GM18873 (cell line): ENCODE measurements at regions not wholly inside any gene's neighbourhood (a gene's known extent, or its start where the extent isn't known, plus 50 kb on each side); places are given as distances from the start of the nearest gene placed in this dataset.

Experiments
- ATAC-seq: cut with Tn5 transposase; IDR thresholded peaks from one replicate; pipeline ENCODE4 v1.9.1; 2021; ENCODE audit warnings: mild to moderate bottlenecking, moderate library complexity, moderate number of reproducible peaks; ENCODE audit not compliant: unreplicated experiment, low FRiP score

GRCh38 chr16:13540771-13541170 is 379.2 kb upstream of the ERCC4 start:
- ATAC-seq, result no peak

DNA sequence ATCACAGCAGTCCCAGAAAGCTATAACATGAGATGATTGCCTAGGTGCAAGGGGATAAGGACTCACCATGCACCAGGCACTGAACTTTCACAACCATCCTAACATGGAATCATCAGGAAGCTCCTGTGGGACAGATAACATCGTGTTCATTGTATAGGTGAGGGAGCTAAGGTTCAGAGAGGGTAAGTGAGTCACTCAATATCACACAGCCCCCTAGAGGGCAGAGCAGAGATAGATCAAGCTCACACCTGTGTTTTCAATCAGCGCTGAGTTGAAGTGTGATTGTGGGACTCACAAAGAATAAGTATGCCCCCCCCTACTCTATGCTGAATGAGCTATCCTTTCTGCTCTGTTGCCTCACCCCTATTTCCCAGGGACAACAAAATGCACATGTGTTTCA is 377.7 kb upstream of the ERCC4 start:
- no peak for ATAC-seq

- ATAC-seq, result no peak
These were observed 376.1 kb upstream of the ERCC4 start for GRCh38 chr16:13543850-13544249.

- ATAC-seq, result no peak
These were observed 374.7 kb upstream of the ERCC4 start for GRCh38 chr16:13545271-13545670.

DNA sequence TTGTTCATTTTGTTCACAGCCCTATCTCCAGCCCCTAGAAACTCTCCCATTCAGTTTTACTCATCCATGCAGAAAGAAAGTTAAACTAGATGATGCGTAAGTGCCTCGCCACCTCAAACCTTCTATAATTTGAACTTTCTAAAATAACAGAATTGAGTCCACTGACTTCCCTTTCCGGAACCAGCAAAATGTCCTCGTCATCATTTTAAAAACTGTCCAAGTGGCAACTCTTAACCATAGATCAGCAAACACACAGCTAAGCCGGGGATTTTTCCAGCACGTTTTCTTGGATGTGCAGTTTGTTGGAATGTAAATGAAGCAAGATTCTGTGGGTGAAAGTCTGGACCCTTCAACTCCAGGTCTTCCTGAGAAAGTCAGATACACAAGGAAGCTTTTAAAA is 369.7 kb upstream of the ERCC4 start:
- no peak for ATAC-seq

DNA sequence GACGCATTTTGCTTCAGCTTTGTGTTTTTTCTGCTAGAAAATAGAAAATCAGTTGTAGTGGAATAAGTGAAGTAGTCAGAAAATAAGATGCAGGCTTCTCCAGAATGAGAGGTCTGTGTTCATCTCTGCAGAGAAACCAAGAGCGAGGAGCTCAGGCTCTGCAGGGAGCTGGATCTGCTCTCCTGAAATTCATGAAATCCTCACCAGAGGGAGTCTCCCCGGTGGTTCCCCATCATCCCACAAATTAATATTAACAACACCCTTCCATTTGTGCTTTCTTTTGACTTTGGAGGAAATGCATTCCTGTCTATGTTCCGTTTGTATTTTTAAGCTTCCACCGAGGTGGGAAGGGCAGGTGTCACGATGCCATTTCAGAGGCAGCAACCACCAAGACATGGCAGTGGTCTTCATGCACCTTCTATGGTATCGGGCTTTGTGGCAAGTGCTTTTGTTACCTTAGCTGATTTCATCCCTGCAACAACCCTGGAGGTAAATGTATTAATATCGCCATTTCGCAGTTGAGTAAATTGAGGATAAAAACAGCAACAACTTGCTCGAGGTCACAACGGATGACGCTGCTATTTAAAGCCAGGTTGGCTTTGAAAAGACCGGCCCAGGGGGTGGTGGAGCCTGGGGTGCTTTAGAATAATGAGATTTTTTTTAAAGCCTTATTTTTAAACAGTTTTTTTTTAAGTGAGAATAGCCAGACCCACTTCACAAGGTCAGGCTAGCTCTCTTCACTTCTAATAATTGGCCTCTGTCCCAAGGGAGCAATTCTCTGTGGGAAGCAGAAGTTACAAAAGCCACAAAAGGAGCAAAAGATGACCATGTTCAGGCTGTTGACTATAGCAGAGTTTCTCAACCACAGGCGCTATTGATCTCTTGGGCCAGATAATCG is 367.6 kb upstream of the ERCC4 start:
- ATAC-seq, result no peak

GRCh38 chr16:13552960-13553257 is 367.0 kb upstream of the ERCC4 start:
- ATAC-seq, result no peak

DNA sequence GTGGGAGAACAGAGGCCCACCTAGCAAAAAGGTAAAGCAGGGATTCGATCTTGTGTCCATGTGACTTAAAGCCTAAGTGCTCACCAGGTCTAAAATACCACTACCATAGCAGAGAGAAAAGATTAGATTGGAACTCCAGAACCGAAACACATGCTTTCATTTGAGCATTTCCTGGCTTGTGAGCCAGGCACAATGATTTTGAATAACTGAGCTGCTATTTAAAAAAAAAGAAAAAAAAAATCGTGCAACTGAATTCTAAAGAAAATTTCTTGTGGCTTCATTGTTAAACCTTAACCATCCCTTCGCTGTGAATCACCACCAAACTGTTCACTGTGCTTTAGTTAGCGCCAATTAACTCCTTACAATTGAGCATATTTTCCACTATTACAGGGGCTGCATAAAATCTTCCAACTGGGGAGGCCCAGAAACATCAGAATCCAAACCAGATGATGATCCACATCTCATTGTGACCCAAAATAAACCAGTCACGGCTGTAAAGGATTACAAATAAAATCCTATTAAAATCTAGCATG is 366.4 kb upstream of the ERCC4 start:
- no peak for ATAC-seq

- no peak for ATAC-seq
These were observed 365.9 kb upstream of the ERCC4 start for GRCh38 chr16:13554005-13554404.

GRCh38 chr16:13554643-13555042 is 365.3 kb upstream of the ERCC4 start:
- ATAC-seq, result no peak

DNA sequence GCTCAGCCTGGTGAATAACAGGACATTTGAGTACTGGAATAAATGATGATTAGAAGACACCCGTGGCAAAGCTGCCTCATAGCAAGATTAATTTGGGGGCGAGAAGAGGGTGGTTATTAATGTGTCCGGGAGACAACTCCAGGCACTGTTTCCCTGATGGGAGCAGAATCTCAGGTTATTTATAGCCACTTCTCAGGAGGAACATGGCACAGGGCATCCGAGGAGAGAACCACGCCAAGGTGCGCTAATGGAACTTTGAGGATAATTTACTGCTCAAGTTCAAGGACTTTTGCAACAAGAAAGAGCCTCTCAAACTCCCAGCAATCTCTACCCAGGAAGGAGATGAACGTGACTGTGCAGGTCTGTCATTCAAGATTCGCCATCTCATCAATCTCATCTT is 362.5 kb upstream of the ERCC4 start:
- no peak for ATAC-seq

- no peak for ATAC-seq
These were observed 361.2 kb upstream of the ERCC4 start for GRCh38 chr16:13558752-13559151.

DNA sequence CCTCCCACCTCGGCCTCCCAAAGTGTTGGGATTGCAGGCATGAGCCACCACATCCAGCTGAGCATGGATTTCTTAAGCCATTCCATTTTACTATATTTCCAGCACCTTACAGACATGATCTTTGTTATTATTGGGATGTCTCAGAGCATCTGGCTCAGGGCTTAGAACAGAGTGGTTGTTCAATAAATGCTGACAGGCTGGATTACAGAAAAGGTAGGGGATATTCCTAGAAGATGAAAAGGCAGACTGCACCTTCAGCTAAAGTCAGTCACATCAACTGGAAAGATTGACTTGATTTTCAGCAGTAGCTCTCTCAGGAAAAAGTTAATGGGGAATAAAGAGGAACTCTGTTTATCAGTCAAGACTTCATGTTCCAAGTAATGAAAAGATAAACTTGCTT is 360.3 kb upstream of the ERCC4 start:
- no peak for ATAC-seq

- ATAC-seq, result no peak
These were observed 359.8 kb upstream of the ERCC4 start for GRCh38 chr16:13560151-13560550.

DNA sequence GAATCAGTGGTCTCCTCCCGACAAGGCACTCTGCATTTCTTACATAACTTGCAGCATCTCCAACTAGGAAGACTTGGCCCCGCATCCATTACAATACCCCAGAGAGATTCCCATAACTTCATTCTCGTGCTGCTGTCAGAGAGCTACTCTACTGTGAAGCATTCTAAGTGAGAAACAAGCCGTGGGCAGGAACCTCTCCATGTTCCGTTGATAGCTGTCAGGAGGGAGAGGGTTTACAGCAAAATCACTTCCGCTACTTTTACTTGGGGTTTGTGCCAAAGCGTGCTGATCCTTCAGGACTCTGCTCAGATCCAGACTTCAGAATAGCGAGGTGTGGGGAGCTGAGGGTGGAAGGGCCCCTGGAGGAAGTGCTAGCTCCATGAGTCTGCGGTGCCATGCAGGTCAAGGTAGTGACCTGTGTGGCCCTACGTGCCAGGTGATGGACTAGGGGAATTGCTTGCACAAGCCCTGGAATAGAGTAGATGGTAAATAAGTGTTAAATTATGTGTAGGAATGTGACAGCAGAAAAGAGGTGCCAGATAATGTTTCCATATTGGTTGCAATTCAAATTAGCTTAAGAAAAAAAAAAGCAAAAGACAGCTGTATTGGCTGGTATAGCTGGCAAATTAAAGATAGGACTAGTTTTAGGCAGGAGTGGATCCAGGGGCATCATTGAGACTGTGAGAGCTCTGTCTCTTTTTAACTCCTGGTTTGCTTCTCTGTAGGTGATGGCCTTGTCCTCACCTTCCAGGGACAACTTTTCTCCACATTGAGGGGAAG is 358.5 kb upstream of the ERCC4 start:
- no peak for ATAC-seq

GRCh38 chr16:13568803-13569202 is 351.2 kb upstream of the ERCC4 start:
- no peak for ATAC-seq

DNA sequence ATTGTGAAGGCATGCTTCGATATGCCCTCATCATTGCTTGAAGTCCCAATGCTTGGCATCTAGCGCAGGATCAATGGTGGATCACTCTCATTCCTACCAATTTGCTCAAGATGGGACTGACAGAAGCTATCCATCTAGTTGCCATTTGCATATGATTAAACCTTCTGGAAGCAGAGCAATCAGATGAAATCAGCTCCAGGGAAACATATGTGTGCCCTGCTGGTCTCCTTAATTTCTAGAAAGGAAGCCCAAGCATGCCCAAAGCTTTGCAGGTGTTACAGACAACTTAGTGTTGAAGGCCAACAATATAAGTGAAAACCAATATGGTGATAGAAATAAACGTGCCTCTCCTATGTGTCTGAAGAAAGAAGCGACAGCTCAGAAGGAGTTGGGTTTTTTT is 350.0 kb upstream of the ERCC4 start:
- ATAC-seq, result no peak

- no peak for ATAC-seq
These were observed 348.9 kb upstream of the ERCC4 start for GRCh38 chr16:13571036-13571435.

DNA sequence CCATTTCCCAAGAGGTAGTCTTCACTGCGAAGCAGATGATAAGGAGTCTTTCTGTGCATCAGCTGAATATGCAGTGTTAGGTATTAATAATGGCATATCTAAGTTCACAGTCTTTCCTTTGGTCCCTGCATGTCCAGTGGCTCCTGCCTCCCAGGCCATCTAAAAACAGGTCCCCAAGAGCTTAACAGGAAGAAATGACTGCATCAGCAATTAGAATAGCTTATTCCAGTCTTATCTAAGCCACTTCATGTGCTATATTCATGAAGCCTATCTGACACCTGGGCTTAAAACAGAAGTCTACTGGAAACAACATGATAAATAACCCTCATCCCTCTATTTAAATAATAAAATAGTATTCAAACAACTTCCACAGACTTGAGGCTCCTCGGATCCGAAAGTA is 346.1 kb upstream of the ERCC4 start:
- ATAC-seq, result no peak

DNA sequence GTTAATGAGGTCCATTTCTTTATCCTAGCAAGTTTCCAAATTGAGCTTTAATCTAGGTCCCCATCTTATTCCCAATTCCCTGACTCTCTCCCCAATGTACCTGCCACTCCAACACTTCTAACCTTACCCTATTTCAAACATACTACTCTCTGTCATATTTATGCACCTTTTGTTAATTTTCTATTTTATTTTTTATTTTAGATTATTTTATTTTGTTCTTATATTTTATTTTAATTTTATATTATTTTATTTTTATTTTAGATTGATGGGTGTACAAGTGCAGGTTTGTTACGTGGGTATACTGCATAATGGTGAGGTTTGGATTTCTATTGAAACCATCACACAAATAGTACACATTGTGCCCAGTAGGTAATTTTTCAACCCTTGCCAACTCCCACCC is 333.9 kb upstream of the ERCC4 start:
- no peak for ATAC-seq

- ATAC-seq, result no peak
These were observed 332.8 kb upstream of the ERCC4 start for GRCh38 chr16:13587181-13587580.

- no peak for ATAC-seq
These were observed 325.1 kb upstream of the ERCC4 start for GRCh38 chr16:13594823-13595222.
